ENCODE measurements at regions not wholly inside any gene's neighbourhood (a gene's known extent, or its start where the extent isn't known, plus 50 kb on each side); places are given as distances from the start of the nearest gene placed in this dataset.

DNA sequence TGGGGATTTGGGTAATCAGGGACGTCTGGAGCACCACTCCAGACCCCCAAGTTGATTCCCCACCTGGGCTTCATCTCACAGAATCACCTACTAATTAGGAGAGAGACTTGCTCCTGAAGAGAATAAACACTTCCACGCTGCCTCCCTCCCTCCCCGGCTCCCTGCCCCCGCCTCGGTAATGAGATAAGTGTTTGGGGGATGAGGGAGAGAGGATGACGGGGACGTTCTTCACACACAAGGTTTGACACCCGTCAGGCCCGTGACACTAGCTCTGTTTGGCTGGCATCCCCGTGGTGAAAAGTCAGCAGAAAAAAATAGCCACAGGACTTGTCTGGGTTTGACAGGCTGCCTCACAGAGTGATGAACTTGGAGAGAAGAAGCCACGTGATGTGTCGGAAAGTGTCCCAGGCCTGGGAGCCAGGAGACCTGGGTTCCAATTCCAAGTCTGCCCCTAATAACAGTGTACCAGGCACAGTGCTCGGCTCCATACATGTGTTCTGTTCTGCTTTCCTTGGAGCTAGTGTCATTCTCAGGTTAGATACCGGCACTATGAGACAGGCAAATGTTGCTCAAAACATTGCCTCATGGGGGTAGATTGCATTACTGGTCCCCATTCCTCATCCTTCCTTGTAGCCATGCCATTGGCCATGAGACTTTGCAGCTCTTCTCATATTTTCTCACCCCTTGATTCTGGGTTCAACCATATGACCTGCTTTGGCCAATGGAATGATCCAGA is 578.0 kb downstream of the BCOR start:
- Histone ChIP-seq H3K4me3 (ENCODE audit: low read length) (no peak overlapping the region), H3K27ac (ENCODE audit: low read length) (no peak overlapping the region), H3K4me2 (ENCODE audit: low read length) (no peak overlapping the region), H3K79me2 (ENCODE audit: low read length) (no peaks in the 10 kb centered on the region), H4K20me1 (ENCODE audit: insufficient read depth, low read length) (no peaks in the 10 kb centered on the region), H3K9me3 (ENCODE audit: insufficient read depth, low read length) (no peaks in the 10 kb centered on the region), H3K9ac (ENCODE audit: low read length) (no peak overlapping the region), H3K36me3 (replicated peaks; ENCODE audit: low read depth, low read length) (no peaks in the 10 kb centered on the region), H3K4me1 (ENCODE audit: low read length) (no peaks in the 10 kb centered on the region), H2AFZ (ENCODE audit: low read depth, low read length) (no peak overlapping the region), H3K27me3 (ENCODE audit: low read depth, low read length) (no peaks in the 10 kb centered on the region)
- TF ChIP-seq CTCF (IDR thresholded peaks at IDR 0.05; ENCODE audit: low read depth, low read length) = no peak
- TF ChIP-seq EZH2phosphoT487 (IDR thresholded peaks at IDR 0.05; ENCODE audit: low read depth) = no peak

DNA sequence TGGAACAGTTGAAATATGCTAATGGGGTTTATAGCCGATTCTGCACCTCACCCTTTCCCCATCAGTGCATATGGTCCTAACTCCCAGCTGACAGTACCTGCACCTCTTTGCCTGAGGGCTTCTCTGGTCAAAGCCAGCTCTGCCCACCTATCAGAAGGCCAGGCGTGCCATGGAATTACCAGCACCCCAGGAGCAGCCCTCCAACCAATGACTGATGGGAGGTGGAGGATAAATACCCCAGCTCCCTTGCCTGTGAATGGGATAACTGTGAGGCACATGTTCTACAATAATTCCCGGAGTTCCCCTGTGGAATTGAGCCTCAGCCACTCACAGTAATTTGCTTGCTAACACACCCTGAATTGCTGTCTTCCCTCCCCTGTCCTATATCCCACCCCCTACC is 572.0 kb downstream of the BCOR start:
- no peaks in the 10 kb centered on the region for H4K20me1 ChIP-seq (ENCODE audit: insufficient read depth, low read length)
- H2AFZ ChIP-seq (ENCODE audit: low read depth, low read length) = no peak overlapping the region
- no peaks in the 10 kb centered on the region for H3K9me3 ChIP-seq (ENCODE audit: insufficient read depth, low read length)
- H3K27me3 ChIP-seq (ENCODE audit: low read depth, low read length) = peaks cover 4% of the 10 kb centered on the region; the same call in 1 of the 2 replicates
- no peak overlapping the region for H3K27ac ChIP-seq (ENCODE audit: low read length)
- H3K36me3 ChIP-seq (replicated peaks; ENCODE audit: low read depth, low read length) = no peaks in the 10 kb centered on the region
- no peak overlapping the region for H3K9ac ChIP-seq (ENCODE audit: low read length)
- no peaks in the 10 kb centered on the region for H3K4me1 ChIP-seq (ENCODE audit: low read length)
- no peak overlapping the region for H3K4me2 ChIP-seq (ENCODE audit: low read length)
- H3K79me2 ChIP-seq (ENCODE audit: low read length) = no peaks in the 10 kb centered on the region
- H3K4me3 ChIP-seq (ENCODE audit: low read length) = no peak overlapping the region
- no peak for TF ChIP-seq CTCF (IDR thresholded peaks at IDR 0.05; ENCODE audit: low read depth, low read length)

- Histone ChIP-seq H4K20me1 (ENCODE audit: insufficient read depth, low read length) (no peaks in the 10 kb centered on the region), H3K9me3 (ENCODE audit: insufficient read depth, low read length) (no peaks in the 10 kb centered on the region), H3K36me3 (replicated peaks; ENCODE audit: low read depth, low read length) (no peaks in the 10 kb centered on the region), H3K4me3 (ENCODE audit: low read length) (no peak overlapping the region), H2AFZ (ENCODE audit: low read depth, low read length) (no peak overlapping the region), H3K79me2 (ENCODE audit: low read length) (no peaks in the 10 kb centered on the region), H3K4me2 (ENCODE audit: low read length) (no peak overlapping the region), H3K9ac (ENCODE audit: low read length) (no peak overlapping the region), H3K27ac (ENCODE audit: low read length) (no peak overlapping the region), H3K27me3 (ENCODE audit: low read depth, low read length) (peaks cover 4% of the 10 kb centered on the region; the same call in 1 of the 2 replicates), H3K4me1 (ENCODE audit: low read length) (no peaks in the 10 kb centered on the region)
- TF ChIP-seq CTCF (IDR thresholded peaks at IDR 0.05; ENCODE audit: low read depth, low read length) (no peak), EZH2phosphoT487 (IDR thresholded peaks at IDR 0.05; ENCODE audit: low read depth) (no peak)
Measured at GRCh38 chrX:39527025-39527424, 570.7 kb downstream of the BCOR start.

DNA sequence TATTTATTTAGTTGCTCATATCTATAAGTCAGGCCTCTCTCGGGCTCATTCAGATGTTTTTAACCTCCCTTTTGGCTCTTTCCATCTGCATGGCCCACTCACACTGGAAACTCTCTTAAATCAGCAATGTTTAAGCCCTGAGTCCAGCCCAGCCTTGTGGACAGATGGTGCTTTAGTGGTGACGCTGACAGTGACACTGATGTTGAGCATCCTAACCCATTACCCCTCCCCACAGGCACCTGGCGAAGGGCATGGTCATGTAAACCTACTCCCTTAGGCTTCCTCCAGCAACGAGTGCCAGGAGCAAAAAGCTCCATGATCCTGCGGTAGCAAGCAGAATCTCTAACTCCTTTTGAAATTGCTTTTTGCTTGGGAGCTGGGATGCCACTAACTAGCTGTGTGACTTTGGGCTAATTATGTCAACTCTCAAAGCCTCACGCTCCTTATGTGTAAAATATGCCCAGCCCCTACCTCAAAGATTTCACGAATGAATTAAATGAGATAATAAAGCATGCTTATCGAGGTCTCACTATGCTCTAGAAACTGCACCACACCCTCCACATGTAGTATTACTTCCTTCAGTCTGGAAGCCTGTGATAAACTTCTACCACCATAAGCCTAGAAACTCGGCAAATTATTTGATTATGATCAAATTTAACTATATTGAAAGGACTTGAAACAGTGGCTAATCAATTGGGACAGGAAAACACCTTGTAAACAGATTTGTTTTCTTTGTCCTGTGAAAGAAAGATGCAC is 569.4 kb downstream of the BCOR start:
- Histone ChIP-seq H3K9me3 (ENCODE audit: insufficient read depth, low read length) (no peaks in the 10 kb centered on the region), H3K79me2 (ENCODE audit: low read length) (no peaks in the 10 kb centered on the region), H2AFZ (ENCODE audit: low read depth, low read length) (no peak overlapping the region), H3K27me3 (ENCODE audit: low read depth, low read length) (peaks cover 4% of the 10 kb centered on the region; the same call in 1 of the 2 replicates), H3K27ac (ENCODE audit: low read length) (no peak overlapping the region), H3K4me2 (ENCODE audit: low read length) (no peak overlapping the region), H4K20me1 (ENCODE audit: insufficient read depth, low read length) (no peaks in the 10 kb centered on the region), H3K4me1 (ENCODE audit: low read length) (no peaks in the 10 kb centered on the region), H3K9ac (ENCODE audit: low read length) (no peak overlapping the region), H3K4me3 (ENCODE audit: low read length) (no peak overlapping the region), H3K36me3 (replicated peaks; ENCODE audit: low read depth, low read length) (no peaks in the 10 kb centered on the region)
- TF ChIP-seq CTCF (IDR thresholded peaks at IDR 0.05; ENCODE audit: low read depth, low read length) = no peak
- no peak for TF ChIP-seq EZH2phosphoT487 (IDR thresholded peaks at IDR 0.05; ENCODE audit: low read depth)

All from OCI-LY3 (cell line).